MM.1S (cell line): ENCODE measurements at regions not wholly inside any gene's neighbourhood (a gene's known extent, or its start where the extent isn't known, plus 50 kb on each side); places are given as distances from the start of the nearest gene placed in this dataset.

Source experiments
- DNase-seq: peaks from one replicate; pipeline ENCODE4 v3.0.0-alpha.2; 2015
- H2AFZ ChIP-seq: fragments of 300-600 bp; sonication (generic); 2 replicates; pipeline ENCODE4 v1.6.0; 2016; ENCODE audit warnings: antibody characterized with exemption, low read length
- H3F3A ChIP-seq: fragments of 300-600 bp; sonication (generic); 2 replicates; pipeline ENCODE4 v1.6.1; 2016; ENCODE audit warnings: mild to moderate bottlenecking, antibody characterized with exemption, low read length, moderate library complexity, mixed read lengths; ENCODE audit not compliant: insufficient read depth
- H3K27ac ChIP-seq: fragments of 300-600 bp; sonication (generic); 2 replicates; pipeline ENCODE4 v1.5.1; 2016; ENCODE audit warnings: mild to moderate bottlenecking, low read length
- H3K27me3 ChIP-seq: fragments of 300-600 bp; sonication (generic); replicated peaks from 2 replicates; pipeline ENCODE4 v1.6.0; 2016; ENCODE audit warnings: low read length; ENCODE audit not compliant: insufficient read depth
- H3K36me3 ChIP-seq: fragments of 300-600 bp; sonication (generic); replicated peaks from 2 replicates; pipeline ENCODE4 v1.6.1; 2016; ENCODE audit warnings: mild to moderate bottlenecking, low read length, mixed read lengths; ENCODE audit not compliant: insufficient read depth
- H3K4me1 ChIP-seq: fragments of 300-600 bp; sonication (generic); 2 replicates; pipeline ENCODE4 v1.6.1; 2016; ENCODE audit warnings: low read length, mixed read lengths
- H3K4me2 ChIP-seq: fragments of 300-600 bp; sonication (generic); 2 replicates; pipeline ENCODE4 v1.6.0; 2016; ENCODE audit warnings: low read depth, low read length
- H3K4me3 ChIP-seq: fragments of 300-600 bp; sonication (generic); 2 replicates; pipeline ENCODE4 v1.5.1; 2016; ENCODE audit warnings: low read length, mixed read lengths
- H3K79me2 ChIP-seq: fragments of 300-600 bp; sonication (generic); 2 replicates; pipeline ENCODE4 v1.6.1; 2016; ENCODE audit warnings: mixed run types, low read length, mixed read lengths
- H3K9ac ChIP-seq: fragments of 300-600 bp; sonication (generic); 2 replicates; pipeline ENCODE4 v1.6.1; 2016; ENCODE audit warnings: low read length, mixed read lengths
- H3K9me2 ChIP-seq: fragments of 300-600 bp; sonication (generic); replicated peaks from 2 replicates; pipeline ENCODE4 v1.6.1; 2016; ENCODE audit warnings: mild to moderate bottlenecking, low read length, mixed read lengths; ENCODE audit not compliant: insufficient read depth
- H3K9me3 ChIP-seq: fragments of 300-600 bp; sonication (generic); replicated peaks from 2 replicates; pipeline ENCODE4 v1.6.1; 2016; ENCODE audit warnings: mild to moderate bottlenecking, low read length, mixed read lengths; ENCODE audit not compliant: insufficient read depth
- H4K20me1 ChIP-seq: fragments of 300-600 bp; sonication (generic); 2 replicates; pipeline ENCODE4 v1.6.1; 2016; ENCODE audit warnings: mild to moderate bottlenecking, low read length, moderate library complexity, mixed read lengths; ENCODE audit not compliant: insufficient read depth
- CTCF ChIP-seq: fragments of 300-600 bp; sonication (generic); IDR thresholded peaks from 2 replicates; pipeline ENCODE4 v1.5.1; 2016; ENCODE audit warnings: antibody characterized with exemption, low read length, mixed read lengths
- EZH2 ChIP-seq: fragments of 300-600 bp; sonication (generic); optimal IDR thresholded peaks from 2 replicates; pipeline ENCODE3; 2017; ENCODE audit warnings: low read depth, mild to moderate bottlenecking, antibody characterized with exemption, low read length, mixed read lengths
- EZH2phosphoT487 ChIP-seq: fragments of 300-600 bp; sonication (generic); IDR thresholded peaks from 2 replicates; pipeline ENCODE4 v1.6.1; 2018; ENCODE audit warnings: antibody characterized with exemption, low read length

GRCh38 chr7:136039577-136040345 lies 62.6 kb upstream of the MTPN start:
- H2AFZ ChIP-seq, result no peak overlapping the region

GRCh38 chr7:136036336-136036735 lies 59.2 kb upstream of the MTPN start:
- H4K20me1 ChIP-seq, result no peaks in the 10 kb centered on the region
- H3K4me2 ChIP-seq, result no peak overlapping the region
- no peaks in the 10 kb centered on the region for H3K9me2 ChIP-seq
- H3K4me1 ChIP-seq, result peaks cover 3% of the 10 kb centered on the region
- TF ChIP-seq CTCF (no peak), EZH2phosphoT487 (no peak), EZH2 (no peak)
- no peak overlapping the region for H3K4me3 ChIP-seq
- H3F3A ChIP-seq, result peaks cover 2% of the 10 kb centered on the region
- no peaks in the 10 kb centered on the region for H3K9me3 ChIP-seq
- H2AFZ ChIP-seq, result no peak overlapping the region
- H3K9ac ChIP-seq, result no peak overlapping the region
- no peak overlapping the region for H3K27ac ChIP-seq
- H3K36me3 ChIP-seq, result no peaks in the 10 kb centered on the region
- H3K79me2 ChIP-seq, result no peaks in the 10 kb centered on the region
- no peaks in the 10 kb centered on the region for H3K27me3 ChIP-seq
- no peak for DNase-seq

More at GRCh38 chr7:136039577-136040345, 62.6 kb upstream of the MTPN start:
- Histone ChIP-seq H4K20me1 (no peaks in the 10 kb centered on the region), H3K79me2 (no peaks in the 10 kb centered on the region), H3K4me2 (no peak overlapping the region), H3K4me1 (no peaks in the 10 kb centered on the region), H3K4me3 (no peak overlapping the region), H3F3A (no peaks in the 10 kb centered on the region), H3K27me3 (no peaks in the 10 kb centered on the region), H3K9ac (no peak overlapping the region), H3K9me2 (no peaks in the 10 kb centered on the region), H3K27ac (no peak overlapping the region), H3K36me3 (no peaks in the 10 kb centered on the region), H3K9me3 (no peaks in the 10 kb centered on the region)
- TF ChIP-seq EZH2phosphoT487, result no peak
- TF ChIP-seq EZH2, result no peak
- TF ChIP-seq CTCF, result no peak
- no peak for DNase-seq

GRCh38 chr7:136034132-136034531 lies 57.0 kb upstream of the MTPN start:
- no peak overlapping the region for H3K9ac ChIP-seq
- H3F3A ChIP-seq, result peaks cover 6% of the 10 kb centered on the region
- no peak for DNase-seq
- no peaks in the 10 kb centered on the region for H3K9me3 ChIP-seq
- H3K4me3 ChIP-seq, result no peak overlapping the region
- H3K4me1 ChIP-seq, result peaks cover 10% of the 10 kb centered on the region
- H3K79me2 ChIP-seq, result no peaks in the 10 kb centered on the region
- no peaks in the 10 kb centered on the region for H3K27me3 ChIP-seq
- no peak overlapping the region for H2AFZ ChIP-seq
- H3K9me2 ChIP-seq, result no peaks in the 10 kb centered on the region
- no peak overlapping the region for H3K27ac ChIP-seq
- no peaks in the 10 kb centered on the region for H3K36me3 ChIP-seq
- no peak for TF ChIP-seq EZH2phosphoT487
- no peak for TF ChIP-seq EZH2
- TF ChIP-seq CTCF, result no peak
- H4K20me1 ChIP-seq, result no peaks in the 10 kb centered on the region
- H3K4me2 ChIP-seq, result no peak overlapping the region
